IMR-90 (cell line): ENCODE measurements at regions not wholly inside any gene's neighbourhood (a gene's known extent, or its start where the extent isn't known, plus 50 kb on each side); places are given as distances from the start of the nearest gene placed in this dataset.

Experiments
- ATAC-seq: fragments of 200-7000 bp; cut with Tn5 transposase; 2 replicates; pipeline ENCODE4 v1.9.1; 2020; ENCODE audit warnings: low read depth, mild to moderate bottlenecking, moderate library complexity
- BruUV-seq: library from RNA; stranded (reverse); fragments of 400-500 nt; replicated peaks from 2 replicates; lab custom pipeline; 2021; lab: Mats Ljungman, UMichigan
- CTCF ChIA-PET: fragments of 300-600 bp; formaldehyde crosslinking; extraction: SDS; loops from one replicate; lab custom pipeline; 2021; ENCODE audit warnings: antibody characterized with exemption; lab: Yijun Ruan, JAX
- POLR2A ChIA-PET: fragments of 300-600 bp; sonication (Branson Sonifier 250); formaldehyde crosslinking; loops from one replicate; lab custom pipeline; 2022; ENCODE audit warnings: antibody characterized with exemption; ENCODE audit not compliant: unreplicated experiment; lab: Charles Lee
- DNase-seq: peaks from one replicate; pipeline ENCODE4 v3.0.0; 2013
- H2AFZ ChIP-seq: replicated peaks from 2 replicates; pipeline ENCODE3; 2013; ENCODE audit warnings: low read length, mild to moderate bottlenecking; ENCODE audit not compliant: poor library complexity
- H2AK5ac ChIP-seq: 2 replicates; pipeline ENCODE4 v1.6.1; 2013; ENCODE audit warnings: low read depth, low read length, inconsistent platforms
- H2AK9ac ChIP-seq: replicated peaks from 2 replicates; pipeline ENCODE3; 2013; ENCODE audit warnings: mild to moderate bottlenecking, low read depth, low read length, moderate library complexity; ENCODE audit not compliant: poor library complexity
- H2BK120ac ChIP-seq: 2 replicates; pipeline ENCODE4 v1.6.1; 2013; ENCODE audit warnings: low read depth, low read length, inconsistent platforms
- H2BK15ac ChIP-seq: 3 replicates; pipeline ENCODE4 v1.6.1; 2013; ENCODE audit warnings: low read depth, low read length, inconsistent platforms
- H2BK20ac ChIP-seq: 2 replicates; pipeline ENCODE4 v1.6.1; 2013; ENCODE audit warnings: low read depth, mild to moderate bottlenecking, inconsistent platforms, low read length, moderate library complexity
- H2BK5ac ChIP-seq: 2 replicates; pipeline ENCODE4 v1.6.1; 2013; ENCODE audit warnings: mild to moderate bottlenecking, low read depth, low read length, inconsistent platforms; ENCODE audit not compliant: poor library complexity, severe bottlenecking
- H3K14ac ChIP-seq: replicated peaks from 2 replicates; pipeline ENCODE4 v1.6.1; 2013; ENCODE audit warnings: low read depth, low read length, inconsistent platforms
- H3K18ac ChIP-seq: 2 replicates; pipeline ENCODE4 v1.6.1; 2013; ENCODE audit warnings: low read depth, low read length, control low read depth
- H3K23ac ChIP-seq: 2 replicates; pipeline ENCODE4 v1.6.1; 2013; ENCODE audit warnings: low read depth, low read length, inconsistent platforms
- H3K27ac ChIP-seq: 2 replicates; pipeline ENCODE4 v1.5.1; 2013; ENCODE audit warnings: mild to moderate bottlenecking, control low read depth, low read length; ENCODE audit not compliant: insufficient read depth
- H3K27me3 ChIP-seq: 2 replicates; pipeline ENCODE4 v1.6.1; 2013; ENCODE audit warnings: low read length; ENCODE audit not compliant: control insufficient read depth, insufficient read depth
- H3K36me3 ChIP-seq: 2 replicates; pipeline ENCODE4 v1.6.1; 2013; ENCODE audit warnings: low read length, mixed read lengths; ENCODE audit not compliant: control insufficient read depth, insufficient read depth
- H3K4ac ChIP-seq: 2 replicates; pipeline ENCODE4 v1.6.1; 2013; ENCODE audit warnings: low read depth, low read length, inconsistent platforms
- H3K4me1 ChIP-seq: 2 replicates; pipeline ENCODE4 v1.6.1; 2013; ENCODE audit warnings: low read length, mixed read lengths; ENCODE audit not compliant: control insufficient read depth, insufficient read depth
- H3K4me2 ChIP-seq: 2 replicates; pipeline ENCODE4 v1.6.1; 2013; ENCODE audit warnings: low read depth, mild to moderate bottlenecking, control low read depth, low read length, moderate library complexity
- H3K4me3 ChIP-seq: 2 replicates; pipeline ENCODE4 v1.5.1; 2013; ENCODE audit warnings: low read depth, mild to moderate bottlenecking, control low read depth, low read length, moderate library complexity; ENCODE audit not compliant: insufficient read depth
- H3K56ac ChIP-seq: 2 replicates; pipeline ENCODE4 v1.6.1; 2013; ENCODE audit warnings: low read length, inconsistent platforms; ENCODE audit not compliant: insufficient read depth; ENCODE audit errors: extremely low read depth
- H3K79me1 ChIP-seq, 2 experiments: 2 replicates each; pipeline ENCODE4 v1.6.1; 2013; ENCODE audit warnings: low read length in 2 of 2, inconsistent platforms in 1 of 2, low read depth in 1 of 2
- H3K9ac ChIP-seq: 2 replicates; pipeline ENCODE4 v1.6.1; 2013; ENCODE audit warnings: low read depth, low read length, control low read depth
- H3K9me1 ChIP-seq: 2 replicates; pipeline ENCODE4 v1.6.1; 2013; ENCODE audit warnings: low read length, inconsistent platforms; ENCODE audit not compliant: insufficient read depth
- H3K9me3 ChIP-seq: 2 replicates; pipeline ENCODE4 v1.6.1; 2013; ENCODE audit warnings: low read length; ENCODE audit not compliant: control insufficient read depth, insufficient read depth
- H4K20me1 ChIP-seq: 2 replicates; pipeline ENCODE4 v1.6.1; 2013; ENCODE audit warnings: low read length, inconsistent platforms; ENCODE audit not compliant: insufficient read depth
- H4K5ac ChIP-seq: 2 replicates; pipeline ENCODE4 v1.6.1; 2013; ENCODE audit warnings: mild to moderate bottlenecking, low read depth, low read length, control low read depth
- H4K8ac ChIP-seq, 2 experiments: 2 replicates each; pipeline ENCODE4 v1.6.1; 2013; ENCODE audit warnings: low read depth in 2 of 2, low read length in 2 of 2, control low read depth in 1 of 2, inconsistent platforms in 1 of 2
- H4K91ac ChIP-seq: 2 replicates; pipeline ENCODE4 v1.6.1; 2013; ENCODE audit warnings: low read depth, low read length, inconsistent platforms; ENCODE audit not compliant: insufficient read depth
- BHLHE40 ChIP-seq: fragments of 150-350 bp; IDR thresholded peaks from 2 replicates; pipeline ENCODE4 v1.6.1; 2016; ENCODE audit warnings: mild to moderate bottlenecking, low read depth, low read length
- CEBPB ChIP-seq: IDR thresholded peaks from 2 replicates; pipeline ENCODE4 v1.6.1; 2012; ENCODE audit warnings: low read depth, low read length, improper control_type of control experiment
- CHD1 ChIP-seq: IDR thresholded peaks from 2 replicates; pipeline ENCODE4 v1.6.1; 2012; ENCODE audit warnings: low read depth, low read length, improper control_type of control experiment
- ELK1 ChIP-seq: fragments of 150-350 bp; IDR thresholded peaks from 2 replicates; pipeline ENCODE4 v1.6.1; 2016; ENCODE audit warnings: low read depth, mild to moderate bottlenecking, low read length, moderate library complexity, borderline replicate concordance
- FOS ChIP-seq: fragments of 150-350 bp; IDR thresholded peaks from 2 replicates; pipeline ENCODE4 v1.6.1; 2016; ENCODE audit warnings: low read depth, low read length
- MAFK ChIP-seq: IDR thresholded peaks from 2 replicates; pipeline ENCODE4 v1.6.1; 2012; ENCODE audit warnings: low read depth, low read length, improper control_type of control experiment
- MAZ ChIP-seq: IDR thresholded peaks from 2 replicates; pipeline ENCODE4 v1.6.1; 2012; ENCODE audit warnings: low read depth, mild to moderate bottlenecking, low read length, improper control_type of control experiment, moderate library complexity, borderline replicate concordance
- MXI1 ChIP-seq: IDR thresholded peaks from 2 replicates; pipeline ENCODE4 v1.6.1; 2012; ENCODE audit warnings: low read depth, mild to moderate bottlenecking, low read length, moderate library complexity, borderline replicate concordance
- NFE2L2 ChIP-seq: fragments of 150-350 bp; IDR thresholded peaks from 2 replicates; pipeline ENCODE4 v1.6.1; 2016; ENCODE audit warnings: low read depth, mild to moderate bottlenecking, low read length
- POLR2A ChIP-seq: IDR thresholded peaks from 2 replicates; pipeline ENCODE4 v1.6.1; 2012; ENCODE audit warnings: mild to moderate bottlenecking, low read depth, low read length
- RAD21 ChIP-seq: IDR thresholded peaks from 2 replicates; pipeline ENCODE4 v1.6.1; 2012; ENCODE audit warnings: low read length, improper control_type of control experiment
- RCOR1 ChIP-seq: IDR thresholded peaks from 2 replicates; pipeline ENCODE4 v1.6.1; 2012; ENCODE audit warnings: mild to moderate bottlenecking, low read length, improper control_type of control experiment; ENCODE audit not compliant: insufficient replicate concordance
- RFX5 ChIP-seq: IDR thresholded peaks from 2 replicates; pipeline ENCODE4 v1.8.0; 2012; ENCODE audit warnings: low read depth, mild to moderate bottlenecking, low read length, moderate library complexity
- SMC3 ChIP-seq: fragments of 150-350 bp; IDR thresholded peaks from 2 replicates; pipeline ENCODE4 v1.6.1; 2016; ENCODE audit warnings: low read depth, mild to moderate bottlenecking, antibody characterized with exemption, low read length, moderate library complexity
- USF2 ChIP-seq: fragments of 150-350 bp; IDR thresholded peaks from 2 replicates; pipeline ENCODE4 v1.6.1; 2017; ENCODE audit warnings: mild to moderate bottlenecking, antibody characterized with exemption, low read length, low read depth
- whole genome bisulfite sequencing, 2 experiments: methylation state at CpG; one replicate each; pipeline versions ENCODE4 v1.1.5 to v1.1.7; 2013; ENCODE audit warnings: missing lambda C conversion rate in 2 of 2; ENCODE audit not compliant: insufficient read length in 1 of 2; ENCODE audit errors: extremely low coverage in 2 of 2; 5-methylcytosine and 5-hydroxymethylcytosine counted together
- dilution Hi-C: fragments of 300-500 bp; cut with HindIII; formaldehyde crosslinking; loops from one replicate; pipeline ENCODE4 v1.14.3; 2018; ENCODE audit warnings: low sequenced_read_pairs; ENCODE audit not compliant: unreplicated experiment
- in situ Hi-C: fragments of 300-500 bp; cut with MboI; formaldehyde crosslinking; loops from 3 replicates; pipeline ENCODE4 v1.14.3; 2019; ENCODE audit warnings: low sequenced_read_pairs, inconsistent platforms, mixed read lengths
- intact Hi-C: fragments of 100-400 bp; cut with micrococcal nuclease; formaldehyde crosslinking; loops from 2 replicates; pipeline ENCODE4 v1.10.0; 2022
- TF ChIP-seq, protein P1 (sequence below): conservative IDR thresholded peaks from 2 replicates; pipeline ENCODE4 v1.5.1; 2012; ENCODE audit warnings: mild to moderate bottlenecking, low read depth, low read length, improper control_type of control experiment

DNA sequence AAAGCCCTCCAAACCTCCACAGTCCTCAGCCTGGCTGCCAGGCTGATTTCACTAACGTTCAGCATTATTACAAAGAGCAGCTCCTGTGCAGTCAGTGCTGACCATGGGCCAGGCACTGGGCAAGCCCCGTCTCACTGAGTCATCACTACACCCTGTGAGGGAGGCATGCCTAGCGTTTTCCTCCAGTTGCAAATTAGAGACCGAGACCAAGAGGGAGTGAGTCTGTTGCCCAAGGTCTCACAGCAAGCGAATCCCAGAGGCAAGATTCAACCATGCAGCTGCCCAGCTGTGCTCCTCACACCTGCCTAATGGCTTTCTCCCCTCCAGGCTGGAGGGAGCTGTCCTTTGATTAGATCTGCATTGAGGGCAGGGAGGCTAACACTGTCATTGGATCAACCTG is 229.3 kb upstream of the LHX5 start:
- Histone ChIP-seq H3K23ac (no peak overlapping the region), H4K8ac (no peak overlapping the region), H3K27ac (no peak overlapping the region), H3K4me3 (no peak overlapping the region), H2AK5ac (no peak overlapping the region), H2BK5ac (no peak overlapping the region), H3K4me2 (no peak overlapping the region), H3K14ac (no peak overlapping the region), H3K9ac (no peak overlapping the region), H4K5ac (no peak overlapping the region), H3K9me1 (no peaks in the 10 kb centered on the region), H3K9me3 (no peaks in the 10 kb centered on the region), H3K18ac (no peak overlapping the region), H3K79me1 (no peaks in the 10 kb centered on the region), H2BK120ac (no peak overlapping the region), H3K27me3 (peaks cover 2% of the 10 kb centered on the region; the same call in 1 of the 2 replicates), H4K91ac (no peak overlapping the region), H4K20me1 (no peaks in the 10 kb centered on the region), H3K4ac (no peak overlapping the region), H2AFZ (peak overlapping the region; percentile 61), H3K56ac (no peak overlapping the region), H2BK15ac (no peak overlapping the region), H2AK9ac (no peak overlapping the region), H3K36me3 (no peaks in the 10 kb centered on the region), H3K4me1 (no peaks in the 10 kb centered on the region), H2BK20ac (no peak overlapping the region)
- in situ Hi-C loops, result no loop called here
- dilution Hi-C loops, result no loop called here
- POLR2A ChIA-PET, result no interaction called here
- ATAC-seq (peak; percentile 72), DNase-seq (peak; percentile 49)
- intact Hi-C loops, result no loop called here
- TF ChIP-seq POLR2A (no peak), FOS (no peak), MAZ (no peak), ELK1 (no peak), MAFK (no peak), RFX5 (no peak), BHLHE40 (no peak), CHD1 (no peak), SMC3 (no peak), RCOR1 (no peak), MXI1 (no peak), USF2 (no peak), RAD21 (no peak), NFE2L2 (no peak), CEBPB (no peak)
- TF ChIP-seq, protein P1, sequence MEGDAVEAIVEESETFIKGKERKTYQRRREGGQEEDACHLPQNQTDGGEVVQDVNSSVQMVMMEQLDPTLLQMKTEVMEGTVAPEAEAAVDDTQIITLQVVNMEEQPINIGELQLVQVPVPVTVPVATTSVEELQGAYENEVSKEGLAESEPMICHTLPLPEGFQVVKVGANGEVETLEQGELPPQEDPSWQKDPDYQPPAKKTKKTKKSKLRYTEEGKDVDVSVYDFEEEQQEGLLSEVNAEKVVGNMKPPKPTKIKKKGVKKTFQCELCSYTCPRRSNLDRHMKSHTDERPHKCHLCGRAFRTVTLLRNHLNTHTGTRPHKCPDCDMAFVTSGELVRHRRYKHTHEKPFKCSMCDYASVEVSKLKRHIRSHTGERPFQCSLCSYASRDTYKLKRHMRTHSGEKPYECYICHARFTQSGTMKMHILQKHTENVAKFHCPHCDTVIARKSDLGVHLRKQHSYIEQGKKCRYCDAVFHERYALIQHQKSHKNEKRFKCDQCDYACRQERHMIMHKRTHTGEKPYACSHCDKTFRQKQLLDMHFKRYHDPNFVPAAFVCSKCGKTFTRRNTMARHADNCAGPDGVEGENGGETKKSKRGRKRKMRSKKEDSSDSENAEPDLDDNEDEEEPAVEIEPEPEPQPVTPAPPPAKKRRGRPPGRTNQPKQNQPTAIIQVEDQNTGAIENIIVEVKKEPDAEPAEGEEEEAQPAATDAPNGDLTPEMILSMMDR, result no peak
- no TSS peak for BruUV-seq
- no CpG with 5 or more reads among the region's 5 CpGs for WGBS, 2 experiments
- CTCF ChIA-PET, result no interaction called here
